K562 (cell line): ENCODE measurements at regions not wholly inside any gene's neighbourhood (a gene's known extent, or its start where the extent isn't known, plus 50 kb on each side); places are given as distances from the start of the nearest gene placed in this dataset.

Experiments used
- ATAC-seq: fragments of 200-7000 bp; cut with Tn5 transposase; 3 replicates; pipeline ENCODE4 v1.9.1; 2020; ENCODE audit warnings: moderate library complexity
- BruUV-seq: library from RNA; stranded (reverse); fragments of 400-500 nt; replicated peaks from 2 replicates; lab custom pipeline; 2021; lab: Mats Ljungman, UMichigan
- CTCF ChIA-PET: fragments of 300-600 bp; formaldehyde crosslinking; extraction: SDS; loops from one replicate; lab custom pipeline; 2021; ENCODE audit warnings: low intra/inter-chr PET ratio; lab: Yijun Ruan, JAX
- POLR2A ChIA-PET: fragments of 300-600, 350-650 bp; sonication (Branson Sonifier 250); formaldehyde crosslinking; extraction: SDS; loops from one replicate; lab custom pipeline; 2021; ENCODE audit warnings: antibody characterized with exemption, inconsistent platforms; lab: Yijun Ruan, JAX
- DNase-seq, 4 experiments: peaks; one replicate each; pipeline versions ENCODE4 v3.0.0 to v3.0.0-alpha.2; 2011 to 2018; ENCODE audit warnings: low spot score in 3 of 4, mixed read lengths in 3 of 4; ENCODE audit errors: extremely low read depth in 1 of 4
- FAIRE-seq: peaks from 2 replicates; lab custom pipeline; 2011; peaks lifted over from hg19 to GRCh38; lab: Jason Lieb, UNC
- H2AFZ ChIP-seq: 2 replicates; pipeline ENCODE4 v1.6.0; 2011; ENCODE audit warnings: low read depth, low read length, control low read depth, inconsistent platforms
- H3K27ac ChIP-seq: fragments of 200-600 bp; 3 replicates; pipeline ENCODE4 v1.8.0; 2011; ENCODE audit warnings: low read depth, mild to moderate bottlenecking, control low read depth, inconsistent platforms, low read length, moderate library complexity, mixed read lengths; ENCODE audit errors: extremely low read depth
- H3K27me3 ChIP-seq, 2 experiments: fragments of 300-600 bp in 1 of 2; 2 replicates in 1 of 2; 3 replicates in 1 of 2; pipeline versions ENCODE4 v1.6.0 to v1.8.0; 2011; ENCODE audit warnings: inconsistent platforms in 2 of 2, low read length in 2 of 2, mild to moderate bottlenecking in 1 of 2, mixed read lengths in 1 of 2, moderate library complexity in 1 of 2; ENCODE audit not compliant: control insufficient read depth in 2 of 2, insufficient read depth in 2 of 2
- H3K36me3 ChIP-seq: fragments of 300-600 bp; 3 replicates; pipeline ENCODE4 v1.8.0; 2011; ENCODE audit warnings: mild to moderate bottlenecking, low read length, inconsistent platforms; ENCODE audit not compliant: control insufficient read depth, insufficient read depth
- H3K4me1 ChIP-seq, 2 experiments: fragments of 200-600 bp in 1 of 2; replicated peaks in 1 of 2; 2 replicates in 1 of 2; 3 replicates in 1 of 2; pipeline versions ENCODE4 v1.5.1 to v1.8.0; 2011; ENCODE audit warnings: inconsistent platforms in 2 of 2, low read length in 2 of 2, mild to moderate bottlenecking in 1 of 2, mixed read lengths in 1 of 2, moderate library complexity in 1 of 2; ENCODE audit not compliant: control insufficient read depth in 2 of 2, insufficient read depth in 2 of 2
- H3K4me2 ChIP-seq: 2 replicates; pipeline ENCODE4 v1.6.1; 2011; ENCODE audit warnings: low read length, control low read depth, inconsistent platforms, mixed read lengths; ENCODE audit not compliant: insufficient read depth
- H3K4me3 ChIP-seq: fragments of 200-600 bp; sonication (generic), shearing (Covaris generic); 2 replicates; pipeline ENCODE4 v1.5.1; 2016; ENCODE audit warnings: control low read depth, inconsistent platforms
- H3K79me2 ChIP-seq: fragments of 200-600 bp; 3 replicates; pipeline ENCODE4 v1.8.0; 2011; ENCODE audit warnings: low read length, inconsistent platforms; ENCODE audit not compliant: control insufficient read depth, insufficient read depth
- H3K9ac ChIP-seq, 2 experiments: 2 replicates each; pipeline versions ENCODE4 v1.6.0 to v1.6.1; 2011; ENCODE audit warnings: low read depth in 2 of 2, low read length in 2 of 2, control low read depth in 1 of 2, inconsistent platforms in 1 of 2, mild to moderate bottlenecking in 1 of 2, mixed read lengths in 1 of 2; ENCODE audit not compliant: insufficient read depth in 1 of 2
- H3K9me1 ChIP-seq: one replicate; pipeline ENCODE4 v1.6.0; 2011; ENCODE audit warnings: inconsistent platforms, mild to moderate bottlenecking, low read length, moderate library complexity; ENCODE audit not compliant: control insufficient read depth, insufficient read depth
- H3K9me3 ChIP-seq: replicated peaks from 2 replicates; pipeline ENCODE4 v1.5.1; 2011; ENCODE audit warnings: low read depth, low read length, inconsistent platforms; ENCODE audit not compliant: control insufficient read depth, insufficient read depth
- H4K20me1 ChIP-seq: replicated peaks from 2 replicates; pipeline ENCODE4 v1.6.1; 2011; ENCODE audit warnings: low read length, inconsistent platforms, mixed read lengths; ENCODE audit not compliant: control insufficient read depth, insufficient read depth
- BRF1 ChIP-seq: IDR thresholded peaks from 3 replicates; pipeline ENCODE4 v1.6.1; 2011; ENCODE audit warnings: borderline replicate concordance, mild to moderate bottlenecking; ENCODE audit not compliant: insufficient read length; ENCODE audit errors: extremely low read depth
- CGGBP1 ChIP-seq: fragments of 250-450 bp; sonication (Bioruptor Pico); IDR thresholded peaks from 2 replicates; pipeline ENCODE4 v1.9.0; 2021; ENCODE audit warnings: mild to moderate bottlenecking
- HNRNPLL ChIP-seq: fragments of 200-400 bp; formaldehyde crosslinking; IDR thresholded peaks from 2 replicates; pipeline ENCODE4 v1.6.1; 2017; ENCODE audit warnings: low read length, low read depth, mild to moderate bottlenecking; ENCODE audit not compliant: poor library complexity, severe bottlenecking
- MEIS2 ChIP-seq: fragments of 450-650 bp; IDR thresholded peaks from 2 replicates; pipeline ENCODE4 v1.6.1; 2014; ENCODE audit warnings: mild to moderate bottlenecking; ENCODE audit not compliant: partially characterized antibody
- PKNOX1 ChIP-seq: fragments of 450-650 bp; IDR thresholded peaks from 2 replicates; pipeline ENCODE4 v1.6.1; 2016
- POLR3A ChIP-seq: IDR thresholded peaks from 2 replicates; pipeline ENCODE4 v1.6.1; 2011; ENCODE audit warnings: borderline replicate concordance, mild to moderate bottlenecking, moderate library complexity; ENCODE audit not compliant: insufficient read length, insufficient read depth; ENCODE audit errors: extremely low read depth
- YY1 ChIP-seq, 3 experiments: IDR thresholded peaks; 2 replicates each; pipeline ENCODE4 v1.6.1; 2011; ENCODE audit warnings: low read length in 2 of 3, mild to moderate bottlenecking in 2 of 3, moderate library complexity in 2 of 3, borderline replicate concordance in 1 of 3, control low read depth in 1 of 3, low read depth in 1 of 3; ENCODE audit not compliant: insufficient read depth in 3 of 3, insufficient replicate concordance in 2 of 3, control insufficient read depth in 1 of 3, insufficient read length in 1 of 3; ENCODE audit errors: extremely low read depth in 1 of 3
- ZBTB7A ChIP-seq: IDR thresholded peaks from 2 replicates; pipeline ENCODE4 v1.6.1; 2011; ENCODE audit warnings: low read depth, mild to moderate bottlenecking, low read length, moderate library complexity, borderline replicate concordance; ENCODE audit not compliant: control insufficient read depth
- ZFPM2 ChIP-seq: fragments of 250-450 bp; sonication (Bioruptor Pico); IDR thresholded peaks from 2 replicates; pipeline ENCODE4 v1.5.1; 2022; ENCODE audit warnings: mild to moderate bottlenecking
- WGBS: fragments of 100-300 bp; shearing (Covaris generic); methylation state at CpG from one replicate; pipeline ENCODE4 v1.1.6; 2016; ENCODE audit warnings: low coverage, mixed read lengths; ENCODE audit not compliant: insufficient coverage; ENCODE audit errors: missing lambda C conversion rate; 5-methylcytosine and 5-hydroxymethylcytosine counted together
- in situ Hi-C: fragments of 300-500 bp; cut with MboI; formaldehyde crosslinking; loops from 4 replicates; pipeline ENCODE4 v1.15.0; 2018; ENCODE audit warnings: inconsistent platforms, mixed read lengths
- intact Hi-C: fragments of 100-400 bp; cut with micrococcal nuclease; formaldehyde crosslinking; loops from 2 replicates; pipeline ENCODE4 v1.14.2; 2022
- TF ChIP-seq, protein P1 (sequence below): sonication (generic); formaldehyde crosslinking; IDR thresholded peaks from 2 replicates; pipeline ENCODE4 v1.8.0; 2022; ENCODE audit warnings: missing genetic modification reagents, mild to moderate bottlenecking, moderate library complexity, borderline replicate concordance

DNA sequence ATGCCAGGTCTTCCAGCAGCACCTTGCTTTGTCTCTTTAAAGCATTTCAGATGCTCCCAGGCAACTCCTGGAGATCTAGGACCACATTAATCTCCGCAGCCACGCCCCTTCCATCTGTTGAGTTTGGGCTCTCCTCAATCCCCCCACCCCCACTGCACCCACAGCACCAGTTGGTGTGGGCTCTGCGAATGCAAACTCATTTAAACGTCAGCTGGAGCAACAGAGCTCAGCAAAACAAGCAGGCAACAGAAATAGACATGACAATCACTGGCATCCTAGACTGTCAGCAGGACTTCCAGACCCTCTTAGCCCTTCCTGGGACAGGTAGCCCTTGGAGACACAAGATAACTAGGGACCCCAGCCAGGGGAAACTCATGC lies 106.9 kb downstream of the LSM3 start:
- no peaks in the 10 kb centered on the region for H3K9me1 ChIP-seq
- WGBS, result 9% methylated on average over 4 of the region's 4 CpGs
- peak in 1 of 4 experiments; percentile 52 for DNase-seq
- TF ChIP-seq ZFPM2, result no peak
- 0 out of 2 replicates have a peak, but pooled peaks have one; percentile 14 for TF ChIP-seq PKNOX1
- peak; percentile 4 for TF ChIP-seq MEIS2
- TF ChIP-seq POLR3A, result no peak
- 0 out of 2 replicates have a peak, but pooled peaks have one; percentile 14 for TF ChIP-seq ZBTB7A
- TF ChIP-seq HNRNPLL, result no peak
- TF ChIP-seq YY1 (IDR thresholded peaks at IDR 0.05; ENCODE audit: borderline replicate concordance in 1 of 3, control insufficient read depth in 1 of 3, extremely low read depth in 1 of 3, insufficient read depth in 3 of 3, insufficient read length in 1 of 3, insufficient replicate concordance in 2 of 3, low read depth in 1 of 3, low read length in 2 of 3), result no peak
- TF ChIP-seq BRF1, result no peak
- TF ChIP-seq, protein P1, sequence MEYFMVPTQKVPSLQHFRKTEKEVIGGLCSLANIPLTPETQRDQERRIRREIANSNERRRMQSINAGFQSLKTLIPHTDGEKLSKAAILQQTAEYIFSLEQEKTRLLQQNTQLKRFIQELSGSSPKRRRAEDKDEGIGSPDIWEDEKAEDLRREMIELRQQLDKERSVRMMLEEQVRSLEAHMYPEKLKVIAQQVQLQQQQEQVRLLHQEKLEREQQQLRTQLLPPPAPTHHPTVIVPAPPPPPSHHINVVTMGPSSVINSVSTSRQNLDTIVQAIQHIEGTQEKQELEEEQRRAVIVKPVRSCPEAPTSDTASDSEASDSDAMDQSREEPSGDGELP (CRISPR knock-in tag), result peak; percentile 40; the same call in 1 of the 2 replicates
- no peak for TF ChIP-seq CGGBP1 (CRISPR knock-in tag)
- BruUV-seq, result no TSS peak
- FAIRE-seq, result no peak
- peak overlapping the region in 1 of 2 experiments; percentile 46; a peak in 1 of 4 replicates for H3K9ac ChIP-seq
- in situ Hi-C loops, result no loop called here
- no peaks in the 10 kb centered on the region for H4K20me1 ChIP-seq
- no peak overlapping the region for H3K4me2 ChIP-seq
- no peak for ATAC-seq
- H3K79me2 ChIP-seq, result no peaks in the 10 kb centered on the region
- H3K4me3 ChIP-seq, result no peak overlapping the region
- H3K27me3 ChIP-seq, result no peaks in the 10 kb centered on the region
- no peak overlapping the region for H2AFZ ChIP-seq
- CTCF ChIA-PET, result no interaction called here
- POLR2A ChIA-PET, result no interaction called here
- no peak overlapping the region for H3K27ac ChIP-seq
- intact Hi-C loops, result no loop called here
- no peaks in the 10 kb centered on the region for H3K9me3 ChIP-seq
- no peaks in the 10 kb centered on the region for H3K36me3 ChIP-seq
- peaks cover 8 to 23% of the 10 kb centered on the region in 2 experiments; a peak in 4 of 5 replicates for H3K4me1 ChIP-seq
